Heart left ventricle (tissue), 16 donors: ENCODE measurements at regions not wholly inside any gene's neighbourhood (a gene's known extent, or its start where the extent isn't known, plus 50 kb on each side); places are given as distances from the start of the nearest gene placed in this dataset.

Experiments
- ATAC-seq, 4 donors: fragments of 200-7000 bp; cut with Tn5 transposase; one replicate each; pipeline ENCODE4 v1.9.1; 2020 to 2022; ENCODE audit warnings: moderate library complexity in 4 of 4, mild to moderate bottlenecking in 3 of 4, moderate number of reproducible peaks in 1 of 4
- DNase-seq, 5 donors: peaks; one replicate each; pipeline ENCODE4 v3.0.0-alpha.2; 2020
- H3K27ac ChIP-seq, 12 donors: fragments of 200-600 bp; sonication (generic) in 4 of 12; one replicate each; pipeline versions ENCODE4 v1.5.0 to v1.8.0; 2016 to 2022; ENCODE audit warnings: mild to moderate bottlenecking in 2 of 12
- H3K27me3 ChIP-seq, 9 donors: fragments of 200-600 bp; sonication (generic) in 2 of 9; one replicate each; pipeline versions ENCODE4 v1.5.1 to v1.8.0; 2016 to 2022; ENCODE audit warnings: mild to moderate bottlenecking in 3 of 9
- H3K36me3 ChIP-seq, 9 donors: fragments of 200-600 bp; sonication (generic) in 2 of 9; one replicate each; pipeline versions ENCODE4 v1.5.0 to v1.8.0; 2018 to 2022; ENCODE audit warnings: mild to moderate bottlenecking in 2 of 9
- H3K4me1 ChIP-seq, 12 donors: fragments of 200-600 bp; sonication (generic) in 4 of 12; one replicate each; pipeline versions ENCODE4 v1.5.0 to v1.8.0; 2016 to 2022; ENCODE audit warnings: mild to moderate bottlenecking in 3 of 12
- H3K4me3 ChIP-seq, 12 donors: fragments of 200-600 bp; sonication (generic) in 4 of 12; one replicate each; pipeline versions ENCODE4 v1.5.0 to v1.8.0; 2017 to 2022; ENCODE audit warnings: mild to moderate bottlenecking in 9 of 12, moderate library complexity in 4 of 12
- H3K9me3 ChIP-seq, 12 donors: fragments of 200-600 bp; sonication (generic) in 4 of 12; one replicate each; pipeline versions ENCODE4 v1.5.0 to v1.8.0; 2016 to 2022; ENCODE audit warnings: mild to moderate bottlenecking in 1 of 12
- POLR2A ChIP-seq, 2 donors: fragments of 450-650 bp; IDR thresholded peaks; one replicate each; pipeline ENCODE4 v1.6.1; 2017; ENCODE audit warnings: antibody characterized with exemption in 2 of 2, mild to moderate bottlenecking in 2 of 2, moderate library complexity in 2 of 2
- WGBS, 4 donors: extraction: QIAGEN DNeasy Blood & Tissue Kit in 2 of 4; methylation state at CpG; one replicate each; pipeline versions ENCODE4 v1.1.5 to v1.1.7; 2013 to 2018; 5-methylcytosine and 5-hydroxymethylcytosine counted together
- intact Hi-C, 10 donors: fragments of 100-400 bp; cut with DNase I; formaldehyde crosslinking; loops; one replicate each; pipeline versions ENCODE4 v1.11.1 to v1.14.2; 2022
- TF ChIP-seq, protein P1 (sequence below), 12 donors: fragments of 200-600 bp; sonication (generic) in 4 of 12; IDR thresholded peaks; one replicate each; pipeline versions ENCODE4 v1.5.0 to v1.8.0; 2018 to 2022; ENCODE audit warnings: antibody characterized with exemption in 12 of 12, mild to moderate bottlenecking in 5 of 12
- donor health status: ischemic (EF 13 %, LVEDD 7.1; RV severe dilation, severe dysfunction).
- donor health status: healthy with polysubstance abuse.
- donor health status: DM: no; HTN: yes; CAD: no.
- donor health status: DM: no; HTN: no; CAD: no.
- donor health status: ischemic (EF 25% LVEDD 6.9; RV normal size, moderate dysfunction).
- donor health status: ischemic (EF 25% LVEDD 5.7; RV mildly dilated, moderate dysfunction).
- donor health status: healthy.
- donor health status: DM: yes; HTN: yes; CAD: no.
- donor health status: ischemic (EF 35%, LVEDD 5.7; RV mildly dilated, moderate dysfunction).
- donor health status: nonischemic (EF 11% LVEDD 7.7; RV severe dilation, severe dysfunction).
- donor health status: DM: yes; HTN: yes; CAD: no.
- donor health status: PGD.
- donor health status: ischemic (EF 29% LVEDD 5.4; RV normal size, mild dysfunction).
- donor health status: nonischemic (EF 23%, LVEDD 6.1; RV moderate dilation, normal function).

- intact Hi-C loops = no loop called here
- Histone ChIP-seq H3K27ac (no peak overlapping the region), H3K4me3 (no peak overlapping the region), H3K36me3 (no peaks in the 10 kb centered on the region), H3K27me3 (peaks cover 0 to 16% (median 3%) of the 10 kb centered on the region in 9 donors), H3K4me1 (peaks cover 0 to 3% (median 0%) of the 10 kb centered on the region in 12 donors), H3K9me3 (no peaks in the 10 kb centered on the region)
- ATAC-seq (no peak), DNase-seq (no peak)
- TF ChIP-seq POLR2A (IDR thresholded peaks at IDR 0.05) = no peak
- TF ChIP-seq, protein P1, sequence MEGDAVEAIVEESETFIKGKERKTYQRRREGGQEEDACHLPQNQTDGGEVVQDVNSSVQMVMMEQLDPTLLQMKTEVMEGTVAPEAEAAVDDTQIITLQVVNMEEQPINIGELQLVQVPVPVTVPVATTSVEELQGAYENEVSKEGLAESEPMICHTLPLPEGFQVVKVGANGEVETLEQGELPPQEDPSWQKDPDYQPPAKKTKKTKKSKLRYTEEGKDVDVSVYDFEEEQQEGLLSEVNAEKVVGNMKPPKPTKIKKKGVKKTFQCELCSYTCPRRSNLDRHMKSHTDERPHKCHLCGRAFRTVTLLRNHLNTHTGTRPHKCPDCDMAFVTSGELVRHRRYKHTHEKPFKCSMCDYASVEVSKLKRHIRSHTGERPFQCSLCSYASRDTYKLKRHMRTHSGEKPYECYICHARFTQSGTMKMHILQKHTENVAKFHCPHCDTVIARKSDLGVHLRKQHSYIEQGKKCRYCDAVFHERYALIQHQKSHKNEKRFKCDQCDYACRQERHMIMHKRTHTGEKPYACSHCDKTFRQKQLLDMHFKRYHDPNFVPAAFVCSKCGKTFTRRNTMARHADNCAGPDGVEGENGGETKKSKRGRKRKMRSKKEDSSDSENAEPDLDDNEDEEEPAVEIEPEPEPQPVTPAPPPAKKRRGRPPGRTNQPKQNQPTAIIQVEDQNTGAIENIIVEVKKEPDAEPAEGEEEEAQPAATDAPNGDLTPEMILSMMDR (IDR thresholded peaks at IDR 0.05) = no peak
- WGBS, 4 donors = 84 to 94% (median 87%) methylated on average over 3 of the region's 3 CpGs
These were observed 59.7 kb downstream of the KCNA1 start for GRCh38 chr12:4969405-4969804.

DNA sequence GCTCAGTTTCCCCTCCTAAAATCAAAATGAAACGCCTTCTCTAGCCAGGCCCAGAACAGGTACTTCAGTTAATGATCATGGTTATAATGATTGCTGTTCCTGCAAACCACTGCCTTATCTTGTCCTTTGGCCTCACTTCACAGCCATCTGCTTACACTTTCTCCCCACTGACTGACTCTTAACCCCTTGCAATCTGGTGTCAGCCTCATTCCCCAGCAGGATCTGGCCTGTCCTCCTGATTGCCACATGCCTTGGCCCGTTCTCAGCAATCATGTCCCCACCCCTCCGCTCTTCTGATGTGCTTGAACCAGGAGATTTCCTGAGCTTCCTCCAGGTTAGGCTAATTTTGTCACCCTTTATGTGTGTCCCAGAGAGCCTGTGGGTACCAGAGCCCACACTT is 64.5 kb downstream of the KCNA1 start:
- peaks cover 0 to 14% (median 4%) of the 10 kb centered on the region in 9 donors for H3K27me3 ChIP-seq
- DNase-seq (no peak), ATAC-seq (no peak)
- TF ChIP-seq POLR2A (IDR thresholded peaks at IDR 0.05) = no peak
- TF ChIP-seq, protein P1 (IDR thresholded peaks at IDR 0.05) = no peak
- H3K27ac ChIP-seq = no peak overlapping the region
- no peak overlapping the region for H3K4me3 ChIP-seq
- no peaks in the 10 kb centered on the region for H3K9me3 ChIP-seq
- 44 to 65% (median 52%) methylated on average over 3 of the region's 3 CpGs for WGBS, 4 donors
- H3K36me3 ChIP-seq = no peaks in the 10 kb centered on the region
- intact Hi-C loops = no loop called here
- H3K4me1 ChIP-seq = peaks cover 0 to 3% (median 0%) of the 10 kb centered on the region in 12 donors

DNA sequence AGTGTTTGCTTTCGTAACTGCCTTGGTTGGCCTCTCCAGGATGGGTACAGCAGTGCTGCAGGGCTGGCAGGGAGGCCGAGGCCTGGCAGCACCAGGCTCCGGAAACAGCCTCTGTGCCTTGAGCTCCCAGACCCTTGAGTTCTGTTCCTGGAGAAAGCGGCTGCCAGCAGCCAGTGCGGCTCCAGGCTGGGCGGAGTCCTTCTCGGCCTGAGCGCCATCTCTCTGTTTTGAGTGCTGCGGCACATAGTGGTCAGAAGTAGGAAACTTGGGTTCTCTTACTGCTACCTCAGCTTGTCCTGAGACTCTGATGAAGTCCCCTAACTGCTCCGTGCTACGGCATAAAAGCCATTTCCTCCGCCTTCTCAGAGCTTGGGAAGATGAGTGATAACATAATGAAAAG is 65.9 kb downstream of the KCNA1 start:
- Histone ChIP-seq H3K36me3 (no peaks in the 10 kb centered on the region), H3K27ac (no peak overlapping the region), H3K27me3 (peaks cover 0 to 23% (median 6%) of the 10 kb centered on the region in 9 donors), H3K4me3 (no peak overlapping the region), H3K9me3 (no peaks in the 10 kb centered on the region), H3K4me1 (peaks cover 0 to 3% (median 0%) of the 10 kb centered on the region in 12 donors)
- intact Hi-C loops = no loop called here
- DNase-seq (no peak), ATAC-seq (no peak)
- TF ChIP-seq, protein P1 (IDR thresholded peaks at IDR 0.05) = no peak
- no peak for TF ChIP-seq POLR2A (IDR thresholded peaks at IDR 0.05)
- 67 to 80% (median 70%) methylated on average over 5 to 12 of the region's 12 CpGs for whole genome bisulfite sequencing, 4 donors

DNA sequence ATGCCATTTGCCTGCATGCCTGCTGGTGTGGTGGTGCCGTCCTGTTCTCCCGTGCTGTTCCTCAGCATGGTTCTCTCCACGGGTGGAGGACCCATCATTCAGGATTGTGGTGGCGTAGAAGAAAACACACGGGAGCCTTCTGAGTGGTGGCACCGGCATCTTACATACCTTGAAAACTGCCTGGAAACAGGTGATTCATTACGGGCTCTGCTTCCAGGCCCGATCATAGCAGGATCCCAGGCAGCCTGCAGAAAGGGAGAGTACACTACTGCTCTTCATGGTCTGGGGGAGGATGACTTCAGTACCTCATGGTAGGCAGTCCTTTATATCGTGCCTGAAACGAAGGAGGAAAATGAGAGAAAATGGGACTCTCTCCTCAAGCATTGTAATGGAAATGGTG is 66.6 kb upstream of the KCNA5 start:
- ATAC-seq = no peak
- H3K4me3 ChIP-seq = no peak overlapping the region
- H3K36me3 ChIP-seq = no peaks in the 10 kb centered on the region
- DNase-seq = no peak
- 79 to 94% (median 84%) methylated on average over 8 to 10 of the region's 10 CpGs for WGBS, 4 donors
- H3K9me3 ChIP-seq = no peaks in the 10 kb centered on the region
- intact Hi-C loops = no loop called here
- peaks cover 0 to 31% (median 6%) of the 10 kb centered on the region in 9 donors for H3K27me3 ChIP-seq
- H3K4me1 ChIP-seq = peaks cover 0 to 3% (median 0%) of the 10 kb centered on the region in 12 donors
- TF ChIP-seq, protein P1 (IDR thresholded peaks at IDR 0.05) = no peak
- no peak for TF ChIP-seq POLR2A (IDR thresholded peaks at IDR 0.05)
- no peak overlapping the region for H3K27ac ChIP-seq
